Transverse colon (tissue), 4 donors: ENCODE measurements at regions not wholly inside any gene's neighbourhood (a gene's known extent, or its start where the extent isn't known, plus 50 kb on each side); places are given as distances from the start of the nearest gene placed in this dataset.

Experiments
- CTCF ChIP-seq, 5 experiments: fragments of 200-600 bp in 3 of 5; fragments of 450-650 bp in 2 of 5; sonication (generic) in 3 of 5; IDR thresholded peaks; 1 replicate in 2 of 5; 2 replicates in 3 of 5; pipeline ENCODE4 v1.5.1; 2016 to 2017; ENCODE audit warnings: antibody characterized with exemption in 5 of 5, inconsistent platforms in 3 of 5, mild to moderate bottlenecking in 2 of 5, moderate library complexity in 1 of 5
- EP300 ChIP-seq: sonication (generic); formaldehyde crosslinking; IDR thresholded peaks from one replicate; pipeline ENCODE4 v1.6.1; 2017; ENCODE audit warnings: antibody characterized with exemption, low read depth
- POLR2A ChIP-seq: fragments of 450-650 bp; IDR thresholded peaks from one replicate; pipeline ENCODE4 v1.6.1; 2016; ENCODE audit warnings: antibody characterized with exemption, mild to moderate bottlenecking, moderate library complexity
- POLR2AphosphoS5 ChIP-seq, 3 donors: sonication (generic); formaldehyde crosslinking; IDR thresholded peaks; one replicate each; pipeline ENCODE4 v1.6.1; 2016; ENCODE audit warnings: antibody characterized with exemption in 3 of 3

DNA sequence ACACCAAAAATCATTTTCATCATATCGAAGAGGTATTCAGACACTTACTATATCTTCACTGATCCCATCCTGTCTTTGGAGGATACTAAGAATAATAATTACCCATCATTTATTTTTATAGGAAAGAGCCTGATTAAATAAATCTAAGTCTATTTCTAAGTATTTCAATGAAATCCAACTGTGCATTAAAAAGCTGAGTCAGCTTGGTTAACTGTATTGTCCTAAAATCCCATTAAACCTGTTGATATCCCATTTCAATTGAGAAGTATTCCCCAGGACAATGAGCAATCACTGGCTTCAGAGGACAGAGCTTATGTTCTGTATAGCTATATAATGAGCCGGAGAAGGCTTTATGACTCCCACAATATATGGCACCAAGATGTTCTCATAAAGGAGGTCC lies 142.0 kb upstream of the RORB start:
- TF ChIP-seq CTCF (IDR thresholded peaks at IDR 0.05) (no peak), POLR2A (no peak), POLR2AphosphoS5 (IDR thresholded peaks at IDR 0.05) (no peak), EP300 (no peak)
